CD14-positive monocyte (primary cell): ENCODE measurements at regions not wholly inside any gene's neighbourhood (a gene's known extent, or its start where the extent isn't known, plus 50 kb on each side); places are given as distances from the start of the nearest gene placed in this dataset.

Experiments used
- DNase-seq, 3 donors: peaks; one replicate each; pipeline ENCODE4 v3.0.0-alpha.2; 2011 to 2022
- H2AFZ ChIP-seq: 2 replicates; pipeline ENCODE4 v1.6.0; 2012; ENCODE audit warnings: mild to moderate bottlenecking, low read depth, low read length, inconsistent platforms; ENCODE audit not compliant: insufficient read depth, poor library complexity, severe bottlenecking
- H3K27ac ChIP-seq, 2 donors: 1 replicate in 1 of 2; 2 replicates in 1 of 2; pipeline ENCODE4 v1.5.1; 2012 to 2013; ENCODE audit warnings: low read length in 2 of 2, control low read depth in 1 of 2, inconsistent platforms in 1 of 2, low read depth in 1 of 2, mild to moderate bottlenecking in 1 of 2
- H3K27me3 ChIP-seq, 2 donors: one replicate each; pipeline versions ENCODE4 v1.6.0 to v1.6.1; 2011 to 2013; ENCODE audit warnings: low read length in 2 of 2; ENCODE audit not compliant: control insufficient read depth in 2 of 2, insufficient read depth in 2 of 2
- H3K36me3 ChIP-seq, 2 donors: replicated peaks in 1 of 2; 1 replicate in 1 of 2; 2 replicates in 1 of 2; pipeline versions ENCODE4 v1.5.1 to v1.6.1; 2012 to 2013; ENCODE audit warnings: low read length in 2 of 2, control low read depth in 1 of 2, inconsistent platforms in 1 of 2, mild to moderate bottlenecking in 1 of 2; ENCODE audit not compliant: insufficient read depth in 2 of 2, control insufficient read depth in 1 of 2
- H3K4me1 ChIP-seq, 2 donors: 1 replicate in 1 of 2; 2 replicates in 1 of 2; pipeline versions ENCODE4 v1.5.1 to v1.6.1; 2012 to 2013; ENCODE audit warnings: low read length in 2 of 2, control low read depth in 1 of 2, inconsistent platforms in 1 of 2, mild to moderate bottlenecking in 1 of 2, moderate library complexity in 1 of 2; ENCODE audit not compliant: insufficient read depth in 2 of 2, control insufficient read depth in 1 of 2
- H3K4me2 ChIP-seq: replicated peaks from 2 replicates; pipeline ENCODE3; 2012; ENCODE audit warnings: low read length, moderate library complexity, mild to moderate bottlenecking; ENCODE audit not compliant: poor library complexity, severe bottlenecking; ENCODE audit errors: extremely low read depth
- H3K4me3 ChIP-seq, 3 experiments: fragments of 200-600 bp in 1 of 3; sonication (generic) in 1 of 3; replicated peaks in 1 of 3; 1 replicate in 2 of 3; 2 replicates in 1 of 3; pipeline ENCODE4 v1.5.1; 2011 to 2013; ENCODE audit warnings: low read length in 3 of 3, mild to moderate bottlenecking in 3 of 3, control low read depth in 2 of 3, low read depth in 2 of 3, inconsistent platforms in 1 of 3, moderate library complexity in 1 of 3
- H3K79me2 ChIP-seq: 2 replicates; pipeline ENCODE4 v1.6.0; 2012; ENCODE audit warnings: mild to moderate bottlenecking, control low read depth, inconsistent platforms, low read length, moderate library complexity; ENCODE audit not compliant: insufficient read depth
- H3K9ac ChIP-seq: 2 replicates; pipeline ENCODE4 v1.6.0; 2017; ENCODE audit warnings: low read length, mild to moderate bottlenecking; ENCODE audit not compliant: insufficient read depth, poor library complexity, severe bottlenecking
- H3K9me3 ChIP-seq, 2 donors: replicated peaks in 1 of 2; 1 replicate in 1 of 2; 2 replicates in 1 of 2; pipeline versions ENCODE4 v1.5.1 to v1.6.1; 2012 to 2013; ENCODE audit warnings: low read length in 2 of 2, control low read depth in 1 of 2; ENCODE audit not compliant: control insufficient read depth in 1 of 2, insufficient read depth in 1 of 2
- H4K20me1 ChIP-seq: 2 replicates; pipeline ENCODE4 v1.6.0; 2012; ENCODE audit warnings: mild to moderate bottlenecking, low read length, control low read depth, moderate library complexity; ENCODE audit not compliant: insufficient read depth
- H3K27ac Mint-ChIP-seq, 7 donors: one replicate each; pipeline ENCODE4 v1.8.0; 2020; ENCODE audit warnings: mild to moderate bottlenecking in 7 of 7, mixed read lengths in 7 of 7, moderate library complexity in 6 of 7, inconsistent platforms in 2 of 7
- H3K27me3 Mint-ChIP-seq, 3 donors: one replicate each; pipeline ENCODE4 v1.8.0; 2021 to 2022; ENCODE audit warnings: low read depth in 3 of 3, mild to moderate bottlenecking in 3 of 3, mixed read lengths in 3 of 3, moderate library complexity in 3 of 3, inconsistent platforms in 1 of 3
- H3K36me3 Mint-ChIP-seq, 2 donors: one replicate each; pipeline ENCODE4 v1.8.0; 2020; ENCODE audit warnings: mixed read lengths in 2 of 2, inconsistent platforms in 1 of 2, mild to moderate bottlenecking in 1 of 2
- H3K4me1 Mint-ChIP-seq: one replicate; pipeline ENCODE4 v1.8.0; 2020; ENCODE audit warnings: mild to moderate bottlenecking, mixed read lengths
- H3K4me3 Mint-ChIP-seq, 2 donors: one replicate each; pipeline ENCODE4 v1.8.0; 2020; ENCODE audit warnings: mild to moderate bottlenecking in 2 of 2, mixed read lengths in 2 of 2, moderate library complexity in 1 of 2
- H3K9me3 Mint-ChIP-seq, 7 donors: one replicate each; pipeline ENCODE4 v1.8.0; 2020 to 2022; ENCODE audit warnings: mixed read lengths in 7 of 7, mild to moderate bottlenecking in 6 of 7, moderate library complexity in 6 of 7, inconsistent platforms in 2 of 7
- WGBS: methylation state at CpG from one replicate; pipeline ENCODE4 v1.1.5; 2013; ENCODE audit warnings: missing lambda C conversion rate; ENCODE audit not compliant: insufficient coverage; 5-methylcytosine and 5-hydroxymethylcytosine counted together
- intact Hi-C, 2 donors: fragments of 100-400 bp; cut with micrococcal nuclease; formaldehyde crosslinking; loops; one replicate each; pipeline versions ENCODE4 v1.15.0 to v1.15.1; 2023
- TF ChIP-seq, protein P1 (sequence below): fragments of 200-600 bp; IDR thresholded peaks from one replicate; pipeline ENCODE4 v1.8.0; 2022; ENCODE audit warnings: antibody characterized with exemption, mild to moderate bottlenecking

GRCh38 chr2:225742487-225742886 is 343.0 kb downstream of the NYAP2 start:
- H3K4me3 Mint-ChIP-seq, result no peak overlapping the region
- H3K4me3 ChIP-seq, result no peak overlapping the region
- H3K36me3 Mint-ChIP-seq, result no peaks in the 10 kb centered on the region
- H3K79me2 ChIP-seq, result no peaks in the 10 kb centered on the region
- H2AFZ ChIP-seq, result no peak overlapping the region
- H3K27ac ChIP-seq, result no peak overlapping the region
- peaks cover 0 to 7% (median 0%) of the 10 kb centered on the region in 3 donors for H3K27me3 Mint-ChIP-seq
- peaks cover 5 to 13% of the 10 kb centered on the region in 2 donors for H3K9me3 ChIP-seq
- TF ChIP-seq, protein P1, sequence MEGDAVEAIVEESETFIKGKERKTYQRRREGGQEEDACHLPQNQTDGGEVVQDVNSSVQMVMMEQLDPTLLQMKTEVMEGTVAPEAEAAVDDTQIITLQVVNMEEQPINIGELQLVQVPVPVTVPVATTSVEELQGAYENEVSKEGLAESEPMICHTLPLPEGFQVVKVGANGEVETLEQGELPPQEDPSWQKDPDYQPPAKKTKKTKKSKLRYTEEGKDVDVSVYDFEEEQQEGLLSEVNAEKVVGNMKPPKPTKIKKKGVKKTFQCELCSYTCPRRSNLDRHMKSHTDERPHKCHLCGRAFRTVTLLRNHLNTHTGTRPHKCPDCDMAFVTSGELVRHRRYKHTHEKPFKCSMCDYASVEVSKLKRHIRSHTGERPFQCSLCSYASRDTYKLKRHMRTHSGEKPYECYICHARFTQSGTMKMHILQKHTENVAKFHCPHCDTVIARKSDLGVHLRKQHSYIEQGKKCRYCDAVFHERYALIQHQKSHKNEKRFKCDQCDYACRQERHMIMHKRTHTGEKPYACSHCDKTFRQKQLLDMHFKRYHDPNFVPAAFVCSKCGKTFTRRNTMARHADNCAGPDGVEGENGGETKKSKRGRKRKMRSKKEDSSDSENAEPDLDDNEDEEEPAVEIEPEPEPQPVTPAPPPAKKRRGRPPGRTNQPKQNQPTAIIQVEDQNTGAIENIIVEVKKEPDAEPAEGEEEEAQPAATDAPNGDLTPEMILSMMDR, result no peak
- peaks cover 6 to 22% (median 10%) of the 10 kb centered on the region in 7 donors for H3K9me3 Mint-ChIP-seq
- DNase-seq, result no peak
- H3K27ac Mint-ChIP-seq, result no peak overlapping the region
- H4K20me1 ChIP-seq, result no peaks in the 10 kb centered on the region
- H3K4me1 ChIP-seq, result peaks cover 14 to 15% of the 10 kb centered on the region in 2 donors
- no peak overlapping the region for H3K4me2 ChIP-seq
- WGBS, result 100% methylated on average over 1 of the region's 2 CpGs
- intact Hi-C loops, result no loop called here
- H3K9ac ChIP-seq, result no peak overlapping the region
- no peaks in the 10 kb centered on the region for H3K36me3 ChIP-seq
- H3K4me1 Mint-ChIP-seq, result peaks cover 19% of the 10 kb centered on the region
- no peaks in the 10 kb centered on the region for H3K27me3 ChIP-seq

DNA sequence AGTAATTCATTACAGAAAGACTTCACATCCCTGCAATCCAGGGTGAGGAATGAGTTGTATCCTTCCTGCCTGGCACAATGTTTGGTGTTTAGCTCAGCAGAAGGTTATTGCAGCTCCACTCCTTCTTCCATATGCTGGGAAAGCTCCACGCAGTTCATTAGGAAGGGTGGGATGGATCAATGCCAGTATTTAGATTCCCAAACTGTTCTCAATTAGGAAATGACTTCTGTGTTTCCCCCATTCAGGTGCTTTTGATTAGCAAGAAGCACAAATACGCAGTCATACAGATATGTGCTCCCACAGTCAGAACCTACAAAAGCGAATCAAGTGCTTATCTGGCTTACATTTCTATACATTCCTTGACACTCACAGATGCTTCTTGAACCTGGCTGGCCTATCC is 340.6 kb downstream of the NYAP2 start:
- H3K4me3 ChIP-seq, result no peak overlapping the region

More for the DNA sequence above, 340.6 kb downstream of the NYAP2 start:
- 93% methylated on average over 3 of the region's 3 CpGs for WGBS
- no peaks in the 10 kb centered on the region for H3K79me2 ChIP-seq
- H4K20me1 ChIP-seq, result no peaks in the 10 kb centered on the region
- H3K4me2 ChIP-seq, result no peak overlapping the region
- Mint-ChIP-seq H3K9me3 (peaks cover 6 to 20% (median 9%) of the 10 kb centered on the region in 7 donors), H3K27me3 (peaks cover 0 to 7% (median 0%) of the 10 kb centered on the region in 3 donors), H3K27ac (no peak overlapping the region), H3K4me3 (no peak overlapping the region), H3K4me1 (peaks cover 20% of the 10 kb centered on the region), H3K36me3 (no peaks in the 10 kb centered on the region)
- TF ChIP-seq, protein P1, result no peak
- intact Hi-C loops, result no loop called here
- no peak overlapping the region for H2AFZ ChIP-seq
- H3K9ac ChIP-seq, result no peak overlapping the region
- H3K27me3 ChIP-seq, result no peaks in the 10 kb centered on the region
- no peaks in the 10 kb centered on the region for H3K36me3 ChIP-seq
- peaks cover 3 to 12% of the 10 kb centered on the region in 2 donors for H3K9me3 ChIP-seq
- no peak for DNase-seq
- H3K4me1 ChIP-seq, result peaks cover 15 to 20% of the 10 kb centered on the region in 2 donors
- no peak overlapping the region for H3K27ac ChIP-seq
